Fibroblast of skin of back (primary cell): ENCODE measurements at regions not wholly inside any gene's neighbourhood (a gene's known extent, or its start where the extent isn't known, plus 50 kb on each side); places are given as distances from the start of the nearest gene placed in this dataset.

Experiments
- DNase-seq: peaks from one replicate; pipeline ENCODE4 v3.0.0-alpha.2; 2013

DNA sequence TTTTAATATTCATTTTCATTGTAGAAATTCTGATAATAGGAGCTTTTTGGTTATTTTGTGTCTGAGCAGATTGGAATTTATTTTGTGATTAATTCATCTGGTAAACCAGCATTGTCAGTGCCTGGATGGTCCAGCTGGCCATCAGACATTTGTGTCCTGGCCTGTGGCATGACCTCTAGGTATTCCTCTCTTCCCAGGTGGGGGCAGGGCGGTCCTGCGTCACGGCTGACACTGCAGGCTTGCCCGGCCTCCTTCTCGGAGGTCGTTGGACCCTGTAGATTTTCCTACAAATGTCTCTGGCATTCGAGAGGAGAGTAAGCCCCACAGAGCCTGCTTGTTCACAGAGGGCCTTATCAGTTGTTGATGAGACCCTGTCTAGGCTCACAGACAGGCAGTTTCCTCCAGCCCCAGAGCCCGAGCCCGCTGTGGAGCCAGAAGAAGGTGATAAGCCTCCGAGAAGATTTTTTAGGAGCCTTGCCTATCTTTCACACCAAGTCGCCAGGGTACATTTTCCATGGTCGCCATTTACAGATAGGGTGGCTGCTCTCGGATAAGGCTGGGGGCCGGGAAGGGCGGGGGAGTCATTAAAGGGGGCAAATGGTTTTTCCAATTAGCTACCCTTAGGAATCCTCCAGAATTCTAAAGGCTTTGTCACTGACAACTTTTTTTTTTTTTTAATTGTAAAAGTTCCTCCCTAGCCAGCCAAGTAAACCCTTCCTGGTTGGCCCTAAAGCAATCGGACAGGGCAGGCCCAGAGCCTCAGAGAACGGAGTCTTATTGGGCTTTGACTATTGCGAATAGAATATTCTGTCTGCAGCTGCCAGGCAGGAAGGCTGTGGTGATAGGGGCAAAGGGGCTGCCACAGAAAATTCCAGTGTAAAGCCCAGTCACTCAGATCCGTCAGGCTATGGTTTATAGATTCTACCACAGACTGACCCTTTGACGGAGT, 78.1 kb upstream of the TBX20 start:
- no peak for DNase-seq

DNA sequence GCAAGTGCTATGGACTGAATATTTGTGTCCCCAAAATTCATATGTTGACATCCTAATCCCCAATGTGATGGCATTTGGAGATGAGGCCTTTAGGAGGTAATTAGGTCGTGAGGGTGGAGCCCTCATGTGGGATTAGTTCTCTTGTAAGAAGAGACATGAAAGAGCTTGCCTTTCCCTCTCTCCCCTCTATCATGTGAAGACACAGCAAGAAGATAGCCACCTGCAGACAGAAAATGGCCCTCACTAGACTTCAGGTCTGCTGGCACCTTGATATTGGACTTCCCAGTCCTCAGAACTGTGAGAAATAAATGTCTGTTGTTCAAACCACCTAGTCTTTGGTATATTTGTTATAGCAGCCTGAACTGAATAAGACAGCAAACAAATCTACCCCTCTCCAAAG, 75.1 kb upstream of the TBX20 start:
- DNase-seq: no peak

DNA sequence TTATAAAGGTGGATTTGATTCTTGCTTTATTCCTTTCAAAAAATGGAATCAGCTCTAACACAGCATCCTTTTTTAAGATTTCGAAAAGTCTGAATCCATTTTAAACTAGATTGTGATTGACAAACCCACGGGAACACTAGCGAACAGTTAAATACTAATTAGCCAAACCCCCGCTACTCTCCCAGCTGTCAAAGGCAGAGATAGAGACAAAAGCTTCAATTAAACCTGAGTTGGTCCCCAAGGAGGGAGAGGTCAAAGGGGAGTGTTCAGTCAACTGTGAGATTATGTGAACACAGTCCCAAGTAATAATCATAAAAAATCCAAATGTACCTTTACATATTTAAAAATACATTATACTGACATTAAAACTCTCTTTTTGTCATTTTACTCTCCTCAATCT, 65.7 kb upstream of the TBX20 start:
- DNase-seq: no peak

DNA sequence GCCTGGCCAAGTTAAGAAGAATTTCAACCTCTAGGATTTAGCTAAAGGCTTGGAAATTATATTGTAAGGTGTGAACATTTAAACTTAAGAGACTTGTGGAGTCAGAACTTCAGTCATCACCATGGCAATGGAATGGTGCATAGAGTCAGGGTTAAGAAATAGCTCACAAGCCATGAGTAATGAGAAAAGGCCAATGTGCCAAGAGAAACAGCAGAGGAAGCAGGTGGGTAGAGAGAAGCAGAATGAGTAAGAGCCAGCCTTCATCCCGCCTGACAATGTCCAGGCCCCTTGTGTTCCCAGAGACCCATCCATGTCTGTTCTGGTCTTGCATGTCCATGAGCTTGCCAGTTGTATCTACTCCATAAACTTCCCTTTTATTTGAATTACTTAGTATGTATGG, 62.6 kb upstream of the TBX20 start:
- no peak for DNase-seq

DNA sequence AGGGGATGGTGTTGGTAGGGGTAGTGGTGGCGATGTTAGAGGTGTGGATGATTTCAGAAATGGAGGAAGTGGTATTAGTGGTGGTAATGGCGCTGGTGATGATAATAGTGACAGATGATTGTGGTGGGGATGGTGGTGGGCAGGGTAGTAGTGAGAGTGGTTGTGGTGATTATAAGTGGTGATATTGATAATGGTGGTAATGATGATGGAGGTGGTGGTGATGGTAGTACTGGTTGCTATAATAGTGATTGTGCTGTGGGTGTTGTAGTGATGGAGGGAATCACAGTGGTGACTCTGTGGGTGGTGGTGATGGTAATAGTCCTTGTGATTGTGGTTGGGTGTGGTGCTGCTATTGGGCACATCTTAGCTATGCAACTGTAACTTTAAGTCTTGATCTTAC, 61.6 kb upstream of the TBX20 start:
- DNase-seq: no peak

DNA sequence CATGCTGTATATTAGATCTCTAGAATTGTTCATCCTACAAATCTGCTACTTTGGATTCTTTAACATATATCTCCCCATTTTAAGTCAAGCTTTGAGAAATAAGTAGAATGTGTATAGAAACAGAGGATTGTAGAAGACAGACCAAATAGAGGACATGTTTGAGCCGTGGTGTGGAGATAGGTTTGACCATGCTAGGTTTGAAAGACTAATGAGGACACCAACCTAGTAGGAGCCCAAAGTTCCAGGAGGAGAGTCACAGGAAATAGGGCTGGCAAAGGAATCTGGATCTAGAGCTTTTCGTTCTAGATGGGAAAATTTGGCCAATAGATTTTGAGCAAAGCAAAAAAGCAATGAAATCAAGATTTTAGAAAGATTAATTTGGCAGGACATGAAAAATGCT, 60.5 kb upstream of the TBX20 start:
- DNase-seq: no peak

DNA sequence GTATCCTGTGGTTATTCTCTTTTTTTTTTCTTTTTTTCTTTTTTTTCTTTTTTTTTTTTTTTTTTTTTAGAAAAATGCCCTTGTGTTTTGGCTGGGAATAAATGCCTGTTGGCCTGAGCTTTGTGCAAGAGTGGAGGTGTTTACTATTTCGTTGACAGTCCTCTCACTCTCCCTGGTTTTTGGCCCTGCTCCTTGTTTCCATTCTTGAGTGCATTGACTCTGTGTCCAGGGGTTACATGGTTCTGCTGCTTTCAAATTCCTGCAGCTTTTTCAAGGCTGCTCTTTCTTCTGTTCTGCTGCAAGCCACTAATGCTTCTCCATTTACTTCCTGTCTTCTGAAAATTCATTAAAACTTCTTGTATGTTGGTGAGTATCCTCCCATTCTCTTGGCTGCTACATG, 59.7 kb upstream of the TBX20 start:
- no peak for DNase-seq
